Mesenchymal stem cell (in vitro differentiated cells and primary cell): ENCODE measurements at regions not wholly inside any gene's neighbourhood (a gene's known extent, or its start where the extent isn't known, plus 50 kb on each side); places are given as distances from the start of the nearest gene placed in this dataset.

Experiments used
- DNase-seq: peaks from one replicate; pipeline ENCODE4 v3.0.0-alpha.2; 2013
- H2AFZ ChIP-seq: one replicate; pipeline ENCODE4 v1.6.1; 2013; ENCODE audit warnings: low read depth, mild to moderate bottlenecking, control low read depth, inconsistent platforms, low read length, moderate library complexity
- H2AK5ac ChIP-seq: 2 replicates; pipeline ENCODE4 v1.6.1; 2013; ENCODE audit warnings: low read length, moderate library complexity, mild to moderate bottlenecking, inconsistent platforms; ENCODE audit not compliant: severe bottlenecking
- H2BK120ac ChIP-seq: one replicate; pipeline ENCODE4 v1.6.1; 2013; ENCODE audit warnings: low read depth, mild to moderate bottlenecking, inconsistent platforms, low read length, moderate library complexity
- H2BK12ac ChIP-seq, 2 experiments: one replicate each; pipeline ENCODE4 v1.6.1; 2013; ENCODE audit warnings: inconsistent platforms in 2 of 2, low read length in 2 of 2, mild to moderate bottlenecking in 2 of 2, moderate library complexity in 2 of 2, control low read depth in 1 of 2
- H2BK15ac ChIP-seq: one replicate; pipeline ENCODE4 v1.6.1; 2013; ENCODE audit warnings: mild to moderate bottlenecking, low read depth, inconsistent platforms; ENCODE audit not compliant: poor library complexity, severe bottlenecking
- H2BK5ac ChIP-seq: 2 replicates; pipeline ENCODE4 v1.6.1; 2013; ENCODE audit warnings: low read depth, mild to moderate bottlenecking, low read length, control low read depth, inconsistent platforms; ENCODE audit not compliant: poor library complexity, severe bottlenecking
- H3K14ac ChIP-seq, 2 experiments: one replicate each; pipeline ENCODE4 v1.6.1; 2013; ENCODE audit warnings: inconsistent platforms in 2 of 2, low read length in 2 of 2, control low read depth in 1 of 2, mild to moderate bottlenecking in 1 of 2, moderate library complexity in 1 of 2
- H3K18ac ChIP-seq, 2 experiments: one replicate each; pipeline ENCODE4 v1.6.1; 2013; ENCODE audit warnings: inconsistent platforms in 2 of 2, low read length in 2 of 2, control low read depth in 1 of 2, low read depth in 1 of 2, mild to moderate bottlenecking in 1 of 2
- H3K23ac ChIP-seq, 2 experiments: one replicate each; pipeline ENCODE4 v1.6.1; 2013; ENCODE audit warnings: inconsistent platforms in 2 of 2, low read length in 2 of 2, mild to moderate bottlenecking in 2 of 2, moderate library complexity in 2 of 2, control low read depth in 1 of 2
- H3K27ac ChIP-seq: 2 replicates; pipeline ENCODE4 v1.5.1; 2013; ENCODE audit warnings: mild to moderate bottlenecking, moderate library complexity, low read length, control low read depth, inconsistent platforms; ENCODE audit not compliant: poor library complexity, severe bottlenecking
- H3K27me3 ChIP-seq, 2 experiments: 2 replicates each; pipeline versions ENCODE4 v1.6.1 to v1.7.0; 2013; ENCODE audit warnings: low read length in 2 of 2, mild to moderate bottlenecking in 2 of 2, moderate library complexity in 2 of 2, control low read depth in 1 of 2, inconsistent platforms in 1 of 2; ENCODE audit not compliant: control insufficient read depth in 1 of 2, insufficient read depth in 1 of 2
- H3K36me3 ChIP-seq, 2 experiments: 2 replicates each; pipeline versions ENCODE4 v1.6.1 to v1.7.0; 2013; ENCODE audit warnings: low read length in 2 of 2, control low read depth in 1 of 2, inconsistent platforms in 1 of 2, low read depth in 1 of 2, mild to moderate bottlenecking in 1 of 2; ENCODE audit not compliant: insufficient read depth in 2 of 2, control insufficient read depth in 1 of 2
- H3K4ac ChIP-seq, 2 experiments: one replicate each; pipeline ENCODE4 v1.6.1; 2013; ENCODE audit warnings: inconsistent platforms in 2 of 2, low read length in 2 of 2, mild to moderate bottlenecking in 2 of 2, moderate library complexity in 2 of 2, control low read depth in 1 of 2, low read depth in 1 of 2
- H3K4me1 ChIP-seq: 2 replicates; pipeline ENCODE4 v1.6.1; 2013; ENCODE audit warnings: low read depth, low read length, control low read depth; ENCODE audit not compliant: control insufficient read depth, insufficient read depth
- H3K4me2 ChIP-seq: 2 replicates; pipeline ENCODE4 v1.6.1; 2013; ENCODE audit warnings: low read length, mild to moderate bottlenecking, inconsistent platforms; ENCODE audit not compliant: poor library complexity, severe bottlenecking
- H3K4me3 ChIP-seq, 2 experiments: 2 replicates each; pipeline versions ENCODE4 v1.5.1 to v1.7.0; 2013; ENCODE audit warnings: low read length in 2 of 2, mild to moderate bottlenecking in 2 of 2, control low read depth in 1 of 2, low read depth in 1 of 2; ENCODE audit not compliant: insufficient read depth in 1 of 2
- H3K79me1 ChIP-seq: replicated peaks from 2 replicates; pipeline ENCODE4 v1.6.1; 2013; ENCODE audit warnings: mild to moderate bottlenecking, control low read depth, low read length, inconsistent platforms; ENCODE audit not compliant: poor library complexity, severe bottlenecking
- H3K9ac ChIP-seq: 2 replicates; pipeline ENCODE4 v1.7.0; 2013; ENCODE audit warnings: mild to moderate bottlenecking, low read length, moderate library complexity
- H3K9me3 ChIP-seq: 2 replicates; pipeline ENCODE4 v1.7.0; 2013; ENCODE audit warnings: mild to moderate bottlenecking, low read length; ENCODE audit not compliant: control insufficient read depth
- H4K8ac ChIP-seq: one replicate; pipeline ENCODE4 v1.6.1; 2013; ENCODE audit warnings: inconsistent platforms, mild to moderate bottlenecking, low read length, moderate library complexity
- H4K91ac ChIP-seq: one replicate; pipeline ENCODE4 v1.6.1; 2013; ENCODE audit warnings: mild to moderate bottlenecking, low read length, inconsistent platforms
- WGBS: methylation state at CpG from one replicate; pipeline ENCODE4 v1.1.7; 2013; ENCODE audit warnings: mixed read lengths; 5-methylcytosine and 5-hydroxymethylcytosine counted together

GRCh38 chr4:71081192-71081591, 87.7 kb downstream of the DCK start:
- no peak for DNase-seq

GRCh38 chr4:71093745-71094144, 100.3 kb downstream of the DCK start:
- no peak overlapping the region for H3K18ac ChIP-seq
- no peak overlapping the region for H2BK15ac ChIP-seq
- 63% methylated on average over 1 of the region's 1 CpG for WGBS

More at GRCh38 chr4:71081192-71081591, 87.7 kb downstream of the DCK start:
- H3K4me3 ChIP-seq: no peak overlapping the region
- H3K4ac ChIP-seq: no peak overlapping the region
- no peak overlapping the region for H3K27ac ChIP-seq
- no peak overlapping the region for H3K18ac ChIP-seq
- no peaks in the 10 kb centered on the region for H3K9me3 ChIP-seq
- H2BK12ac ChIP-seq: no peak overlapping the region
- no peak overlapping the region for H4K8ac ChIP-seq
- H3K9ac ChIP-seq: no peak overlapping the region
- no peak overlapping the region for H2AFZ ChIP-seq
- no peak overlapping the region for H3K14ac ChIP-seq
- no peak overlapping the region for H2AK5ac ChIP-seq
- peaks cover 8 to 10% of the 10 kb centered on the region in 2 experiments for H3K27me3 ChIP-seq
- no peaks in the 10 kb centered on the region for H3K36me3 ChIP-seq
- no peak overlapping the region for H2BK120ac ChIP-seq
- H3K4me1 ChIP-seq: no peaks in the 10 kb centered on the region
- 25% methylated on average over 1 of the region's 1 CpG for WGBS
- H3K4me2 ChIP-seq: no peak overlapping the region
- no peak overlapping the region for H3K23ac ChIP-seq
- H2BK15ac ChIP-seq: no peak overlapping the region
- H2BK5ac ChIP-seq: no peak overlapping the region
- H4K91ac ChIP-seq: no peak overlapping the region
- no peaks in the 10 kb centered on the region for H3K79me1 ChIP-seq

GRCh38 chr4:71094201-71094600, 100.8 kb downstream of the DCK start:
- H4K8ac ChIP-seq: no peak overlapping the region
- H3K4me3 ChIP-seq: no peak overlapping the region
- H2BK15ac ChIP-seq: no peak overlapping the region
- H3K4ac ChIP-seq: no peak overlapping the region
- H2BK120ac ChIP-seq: no peak overlapping the region
- no peak overlapping the region for H2BK5ac ChIP-seq
- H3K9ac ChIP-seq: no peak overlapping the region
- no peaks in the 10 kb centered on the region for H3K27me3 ChIP-seq
- H2BK12ac ChIP-seq: no peak overlapping the region
- no peak overlapping the region for H3K27ac ChIP-seq
- no peak overlapping the region for H3K14ac ChIP-seq
- H4K91ac ChIP-seq: no peak overlapping the region
- no peak overlapping the region for H3K4me2 ChIP-seq
- DNase-seq: no peak
- H3K9me3 ChIP-seq: no peaks in the 10 kb centered on the region
- H3K23ac ChIP-seq: no peak overlapping the region
- H2AK5ac ChIP-seq: no peak overlapping the region
- H2AFZ ChIP-seq: no peak overlapping the region
- no peaks in the 10 kb centered on the region for H3K4me1 ChIP-seq
- H3K36me3 ChIP-seq: no peaks in the 10 kb centered on the region
- no peak overlapping the region for H3K18ac ChIP-seq
- H3K79me1 ChIP-seq: no peaks in the 10 kb centered on the region

More at GRCh38 chr4:71093745-71094144, 100.3 kb downstream of the DCK start:
- Histone ChIP-seq H2AFZ (no peak overlapping the region), H3K79me1 (no peaks in the 10 kb centered on the region), H3K4ac (no peak overlapping the region), H3K4me3 (no peak overlapping the region), H3K14ac (no peak overlapping the region), H3K27ac (no peak overlapping the region), H3K27me3 (no peaks in the 10 kb centered on the region), H4K91ac (no peak overlapping the region), H2BK120ac (no peak overlapping the region), H3K4me1 (no peaks in the 10 kb centered on the region), H2BK5ac (no peak overlapping the region), H3K4me2 (no peak overlapping the region), H2AK5ac (no peak overlapping the region), H4K8ac (no peak overlapping the region), H3K23ac (no peak overlapping the region), H3K36me3 (no peaks in the 10 kb centered on the region), H3K9me3 (no peaks in the 10 kb centered on the region), H3K9ac (no peak overlapping the region), H2BK12ac (no peak overlapping the region)
- DNase-seq: no peak

DNA sequence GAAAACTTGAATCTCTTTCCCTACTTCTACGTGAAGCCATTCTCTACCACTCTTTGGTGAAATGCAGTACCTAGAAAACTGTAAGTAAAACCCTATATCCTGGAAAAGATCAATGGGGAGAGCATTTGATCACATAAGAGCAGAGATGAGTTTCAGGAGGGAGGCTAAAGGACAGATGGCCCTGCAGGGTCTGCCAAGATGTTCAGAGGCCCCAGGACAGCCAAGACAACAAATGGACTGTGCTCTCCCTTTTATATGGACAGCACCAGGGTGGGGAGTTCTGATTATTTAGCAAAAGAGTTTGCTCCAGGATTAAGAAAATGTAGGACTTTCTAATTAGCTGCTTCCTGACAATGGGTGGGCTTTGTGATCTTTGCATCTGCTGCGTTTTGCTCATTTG, 101.7 kb downstream of the DCK start:
- Histone ChIP-seq H3K9ac (no peak overlapping the region), H3K18ac (no peak overlapping the region), H2BK12ac (no peak overlapping the region), H2AFZ (no peak overlapping the region), H3K4me3 (no peak overlapping the region), H4K91ac (no peak overlapping the region), H2BK5ac (no peak overlapping the region), H3K4me2 (no peak overlapping the region), H2AK5ac (no peak overlapping the region), H2BK15ac (no peak overlapping the region), H3K27me3 (no peaks in the 10 kb centered on the region), H2BK120ac (no peak overlapping the region), H3K14ac (no peak overlapping the region), H3K4ac (no peak overlapping the region), H3K9me3 (no peaks in the 10 kb centered on the region), H3K23ac (no peak overlapping the region), H3K79me1 (no peaks in the 10 kb centered on the region), H4K8ac (no peak overlapping the region), H3K4me1 (no peaks in the 10 kb centered on the region), H3K36me3 (no peaks in the 10 kb centered on the region), H3K27ac (no peak overlapping the region)
- DNase-seq: no peak
- WGBS: 100% methylated on average over 1 of the region's 2 CpGs
